ENCODE measurements at regions not wholly inside any gene's neighbourhood (a gene's known extent, or its start where the extent isn't known, plus 50 kb on each side); places are given as distances from the start of the nearest gene placed in this dataset.

DNA sequence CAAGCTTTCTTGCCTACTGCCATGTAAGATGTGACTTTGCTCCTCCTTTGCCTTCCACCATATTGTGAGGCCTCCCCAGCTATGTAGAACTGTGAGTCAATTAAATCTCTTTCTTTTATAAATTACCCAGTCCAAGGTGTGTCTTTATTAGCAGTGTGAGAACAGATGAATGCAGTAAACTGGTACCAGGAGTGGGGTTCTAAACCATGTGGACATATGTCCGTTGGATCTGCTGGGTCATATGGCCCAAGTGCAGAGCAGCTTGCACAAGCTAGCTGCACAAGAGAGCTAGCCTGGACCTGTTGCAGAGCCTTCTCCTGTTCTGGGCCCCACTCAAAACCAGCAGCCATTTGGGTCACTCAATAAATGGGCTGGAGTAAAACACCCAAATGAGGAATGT, 177.1 kb downstream of the HIPK3 start:
- TF ChIP-seq CTCF (conservative IDR thresholded peaks at IDR 0.05; ENCODE audit: low read length) (no peak), EZH2phosphoT487 (IDR thresholded peaks at IDR 0.05; ENCODE audit: borderline replicate concordance, low read depth, low read length) (no peak)

All from OCI-LY7 (cell line).